Urothelium cell line (cell line): ENCODE measurements at regions not wholly inside any gene's neighbourhood (a gene's known extent, or its start where the extent isn't known, plus 50 kb on each side); places are given as distances from the start of the nearest gene placed in this dataset.
"Not testable (repeated sequence)": the region's sequence is repeated elsewhere in the genome, so short reads cannot be mapped to it uniquely, and the experiment has no call there.

Experiments used
- DNase-seq: peaks from one replicate; pipeline ENCODE4 v3.0.0; 2011; ENCODE audit warnings: low spot score, mixed read lengths
- FAIRE-seq: peaks from 2 replicates; lab custom pipeline; 2011; peaks lifted over from hg19 to GRCh38; lab: Jason Lieb, UNC

DNA sequence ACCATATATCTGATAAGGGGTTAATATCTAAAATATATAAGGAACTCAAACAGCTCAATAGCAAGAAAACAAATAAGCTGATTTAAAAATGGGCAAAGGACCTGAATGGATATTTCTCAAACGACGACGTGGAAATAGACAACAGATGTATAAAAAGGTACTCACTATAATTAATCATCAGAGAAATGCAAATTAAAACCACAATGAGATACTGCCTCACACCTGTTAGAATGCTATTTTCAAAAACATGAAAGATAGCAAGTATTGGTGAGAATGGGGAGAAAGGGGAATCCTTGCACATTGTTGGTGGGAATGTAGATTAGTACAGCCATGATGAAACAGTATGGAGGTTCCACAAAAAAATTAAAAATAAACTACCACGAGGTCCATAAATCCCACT is 163.2 kb downstream of the DKK1 start:
- FAIRE-seq: no peak
- DNase-seq: no peak

DNA sequence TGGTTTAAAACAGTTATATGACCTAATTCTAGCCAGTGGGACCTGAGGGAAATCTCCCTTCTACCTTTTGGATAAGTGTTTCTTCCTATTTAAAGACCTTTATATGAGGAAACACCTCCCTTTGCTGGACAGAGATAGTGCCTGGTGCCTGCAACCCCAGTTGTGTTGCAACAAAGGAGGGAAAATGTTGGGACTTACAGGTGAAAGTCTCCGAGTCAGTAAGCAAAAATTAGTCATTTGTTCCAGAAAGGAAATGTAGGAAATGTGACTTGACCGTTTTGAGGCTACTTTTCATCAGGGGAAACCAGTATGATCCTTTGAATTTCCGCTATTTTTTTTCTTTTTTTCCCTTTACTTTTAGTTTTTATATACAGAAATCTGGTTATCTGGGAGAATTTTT is 165.5 kb downstream of the DKK1 start:
- DNase-seq (no peak), FAIRE-seq (no peak)

DNA sequence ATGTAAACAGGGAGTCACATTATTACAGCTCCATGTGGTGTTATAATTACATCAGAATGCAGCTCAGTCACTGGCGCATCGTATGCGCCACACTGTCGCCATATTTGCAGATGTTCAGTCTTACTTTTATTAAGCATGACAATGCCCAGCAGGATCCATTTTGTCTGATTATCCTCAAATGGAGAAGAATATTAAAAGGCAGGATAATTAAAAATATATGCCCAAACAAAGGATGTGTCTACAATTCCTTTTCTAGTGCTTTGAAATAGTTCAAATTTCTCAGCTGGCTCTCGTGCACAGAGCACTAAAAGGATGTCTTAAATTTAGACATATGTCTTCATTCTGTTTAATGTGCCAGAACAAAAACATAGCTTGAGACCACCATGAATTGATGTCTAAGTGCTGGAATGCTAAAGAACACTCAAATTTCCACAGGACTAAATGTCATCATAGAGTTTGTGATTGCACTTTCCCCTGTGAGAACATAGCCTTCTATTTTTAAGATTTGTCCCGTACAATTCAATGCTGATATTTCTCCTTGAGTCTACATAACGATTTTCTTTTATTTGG is 168.0 kb downstream of the DKK1 start:
- DNase-seq: no peak
- no peak for FAIRE-seq

DNA sequence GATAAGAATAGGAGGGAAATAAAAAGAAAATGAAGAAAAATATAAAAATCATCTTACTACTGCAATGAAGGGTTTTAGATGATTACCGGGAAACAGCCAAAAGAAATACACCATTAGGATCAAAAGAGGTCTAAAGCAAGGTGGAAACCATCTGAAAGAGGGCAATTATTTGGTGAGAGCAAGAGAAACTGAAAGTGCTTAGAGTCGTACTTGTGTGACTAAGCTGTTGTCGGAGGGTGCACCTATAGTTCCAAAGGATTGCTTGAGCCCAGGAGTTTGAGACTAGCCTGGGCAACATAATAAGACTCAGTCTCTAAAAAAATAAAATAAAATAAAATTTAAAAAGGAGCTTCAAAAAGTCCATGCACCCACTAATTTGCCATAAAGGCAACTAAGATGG is 169.5 kb downstream of the DKK1 start:
- FAIRE-seq (no peak), DNase-seq (no peak)

DNA sequence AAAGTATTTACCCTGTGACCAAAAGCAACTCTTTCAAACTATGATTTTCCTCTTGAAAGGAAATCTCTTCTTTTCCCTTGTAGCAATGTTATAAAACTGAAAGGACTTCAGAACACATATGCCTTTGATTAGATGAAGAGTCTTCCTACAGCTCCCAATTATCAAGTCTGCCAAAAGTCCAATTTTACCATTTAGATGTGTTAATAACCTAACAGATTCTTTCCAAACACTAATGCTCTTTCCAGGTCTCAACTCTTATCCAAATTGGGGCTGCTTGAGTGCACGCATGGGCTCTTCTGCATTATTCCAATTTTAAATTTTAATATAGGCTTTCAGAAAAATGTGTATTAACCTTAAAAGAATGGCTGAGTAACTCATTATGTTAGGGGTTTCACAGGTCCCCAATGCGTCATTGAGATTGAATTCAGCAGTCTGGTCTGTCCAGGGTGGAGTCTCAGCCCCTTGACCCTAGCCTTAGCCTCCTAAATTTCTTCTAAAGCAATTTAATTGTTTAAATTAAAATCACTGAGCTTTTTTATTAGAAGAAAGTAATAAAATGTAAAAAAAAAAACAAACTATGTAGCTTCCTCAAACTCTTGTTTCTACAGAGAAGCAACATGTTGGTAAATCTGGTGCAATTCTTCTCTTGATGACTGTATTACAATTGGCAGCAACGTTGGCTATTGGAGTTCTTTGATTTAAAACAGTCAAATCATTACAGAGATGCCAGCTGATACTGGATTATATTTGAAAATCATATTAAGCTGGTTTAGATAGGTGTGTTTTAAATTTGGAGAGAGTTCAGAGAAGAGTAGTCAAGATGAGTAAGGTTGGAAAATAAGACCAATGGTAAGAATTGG is 170.4 kb downstream of the DKK1 start:
- FAIRE-seq (no peak), DNase-seq (no peak)

DNA sequence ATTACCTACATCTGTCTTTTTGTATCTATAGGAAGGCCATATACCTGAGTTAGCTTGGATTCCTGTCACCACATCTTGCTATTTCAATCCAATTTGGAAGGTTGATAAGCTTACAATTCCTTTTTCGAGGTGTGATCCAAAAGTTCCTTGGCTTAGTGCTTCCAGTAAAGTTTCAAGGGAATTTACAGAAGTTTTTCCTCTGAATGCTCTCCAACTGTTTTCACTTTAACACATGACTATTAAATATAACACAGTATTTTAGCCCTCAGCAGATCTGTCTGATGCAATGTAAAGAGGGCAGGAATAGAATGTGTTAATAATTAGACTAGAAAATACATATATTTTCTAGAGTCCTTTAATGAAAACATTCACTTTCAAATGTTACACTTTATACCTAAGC is 171.4 kb downstream of the DKK1 start:
- DNase-seq (no peak), FAIRE-seq (no peak)

DNA sequence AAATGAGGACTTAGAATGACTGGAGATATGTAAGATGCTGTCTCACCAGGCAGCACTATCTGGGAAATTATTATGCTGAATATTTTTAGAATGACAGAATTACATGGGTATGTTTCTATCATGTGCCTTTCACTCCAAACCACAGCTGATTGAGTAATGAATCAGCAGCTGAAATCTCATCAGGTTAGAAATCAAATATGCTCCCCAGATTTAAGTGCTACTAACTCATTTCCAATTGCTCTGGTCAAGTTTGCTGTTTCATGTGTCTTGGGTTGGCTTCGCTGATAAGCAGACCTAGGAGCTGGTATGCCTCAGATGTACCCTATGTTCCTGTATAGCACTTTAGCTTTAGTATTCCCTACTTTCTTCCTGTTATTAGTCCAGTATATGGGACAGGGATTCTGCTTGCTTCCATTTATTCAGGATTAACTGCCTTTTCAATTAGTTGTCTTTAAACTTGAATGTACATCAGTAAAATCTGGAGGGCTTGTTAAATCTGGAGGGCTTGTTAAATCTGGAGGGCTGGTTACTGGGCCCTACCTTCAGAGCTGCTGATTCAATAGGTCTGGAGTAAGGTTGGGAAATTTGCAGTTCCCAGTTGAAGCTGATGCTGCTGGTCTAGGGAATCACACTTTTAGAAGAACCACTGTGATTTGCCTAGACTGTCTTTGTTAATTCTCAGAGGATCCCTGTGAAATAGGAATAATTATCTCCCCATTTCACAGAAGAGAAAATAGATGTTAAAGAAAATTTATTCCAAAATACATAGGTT is 172.9 kb downstream of the DKK1 start:
- FAIRE-seq (peak; percentile 48), DNase-seq (peak; percentile 73)

DNA sequence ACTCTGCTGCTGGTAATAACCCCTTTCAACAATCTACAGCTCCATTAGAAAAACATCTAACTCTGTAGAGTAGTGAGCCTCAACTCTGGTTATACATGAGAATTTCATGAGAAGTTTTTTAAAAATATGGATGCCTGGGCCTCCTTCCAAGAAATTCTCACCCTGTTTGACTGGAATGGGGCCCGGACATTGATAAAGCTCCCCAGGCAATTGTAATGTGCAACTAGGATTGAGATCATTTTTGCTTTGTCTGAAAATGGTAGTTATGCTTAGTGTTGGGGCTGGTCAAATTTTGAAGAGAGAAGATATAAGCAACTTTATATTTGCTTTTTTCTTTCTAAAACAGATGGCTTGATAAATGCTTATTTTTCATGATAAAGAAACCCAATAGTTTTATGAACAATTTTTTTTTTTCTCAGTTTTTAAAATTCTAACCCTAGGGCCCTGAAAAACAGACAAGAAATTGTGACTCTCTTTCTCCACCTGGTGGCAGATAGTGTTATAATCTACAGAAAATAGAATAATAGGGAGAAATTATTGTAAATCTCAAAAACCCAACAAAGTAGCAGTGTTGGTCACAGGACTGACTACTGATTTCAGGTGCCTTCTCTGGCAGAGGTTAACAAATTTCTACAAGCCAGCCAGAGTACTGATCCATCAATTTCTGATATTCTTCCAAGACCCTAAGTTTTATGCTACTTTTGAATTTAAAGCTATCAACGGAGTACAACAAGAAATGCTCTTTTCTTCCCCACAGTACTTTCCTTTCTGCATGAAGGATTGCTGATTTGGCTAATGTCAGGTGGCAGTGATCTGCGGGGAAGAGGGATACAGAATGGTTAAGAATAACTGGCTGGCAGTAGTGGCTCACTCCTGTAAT is 174.8 kb downstream of the DKK1 start:
- DNase-seq (peak; percentile 30), FAIRE-seq (no peak)

DNA sequence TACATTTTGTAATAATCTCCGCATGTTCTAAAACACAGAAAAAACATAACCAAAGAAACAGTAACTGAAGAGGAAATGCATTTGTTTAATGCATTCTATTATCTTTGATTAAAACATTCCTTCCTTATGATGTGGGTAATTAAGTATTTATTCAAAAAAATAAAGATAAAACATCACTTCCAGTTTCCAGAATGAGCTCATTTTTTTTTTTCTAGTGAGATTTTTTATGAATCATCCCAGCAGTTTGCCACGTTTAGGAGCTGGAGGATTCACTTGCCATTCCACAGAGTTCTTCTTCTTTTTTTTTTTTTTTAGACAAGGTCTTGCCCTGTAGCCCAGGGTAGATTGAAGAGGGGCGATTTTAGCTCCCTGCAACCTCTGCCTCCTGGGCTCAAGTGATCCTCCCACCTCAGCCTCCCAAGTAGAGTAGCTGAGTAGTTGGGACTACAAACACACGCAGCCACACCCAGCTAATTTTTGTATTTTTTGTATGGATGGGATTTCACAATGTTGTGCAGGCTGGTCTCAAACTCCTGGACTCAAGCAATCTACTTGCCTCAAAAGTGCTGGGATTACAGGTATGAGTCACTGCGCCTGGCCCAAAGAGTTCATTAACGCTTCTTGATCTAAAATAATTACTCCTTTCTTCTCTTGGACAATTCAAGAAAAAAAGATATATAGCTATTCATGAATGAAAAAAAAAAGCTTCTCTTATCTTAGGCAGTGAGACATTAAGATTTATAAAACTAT is 177.3 kb downstream of the DKK1 start:
- FAIRE-seq (no peak), DNase-seq (peak; percentile 31)

DNA sequence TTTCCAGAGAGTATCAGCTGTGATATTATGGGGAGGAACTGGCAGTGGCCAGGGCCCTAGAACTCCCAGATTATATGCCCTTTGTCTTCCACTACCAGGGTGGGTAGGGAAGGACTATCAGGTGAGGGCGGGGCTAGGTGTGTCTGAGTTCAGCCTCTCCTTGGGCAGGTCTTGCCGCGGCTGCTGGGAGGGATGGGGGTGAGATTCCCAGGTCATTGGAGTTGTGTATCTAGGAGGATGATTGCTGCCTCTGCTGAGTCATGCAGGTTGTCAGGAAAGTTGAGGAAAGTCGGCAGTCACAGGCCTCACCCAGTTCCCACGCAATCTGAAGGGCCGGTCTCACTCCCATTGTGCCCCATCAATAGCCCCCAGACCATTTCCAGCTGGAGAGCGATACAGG is 185.2 kb downstream of the DKK1 start:
- FAIRE-seq: no peak
- no peak for DNase-seq

DNA sequence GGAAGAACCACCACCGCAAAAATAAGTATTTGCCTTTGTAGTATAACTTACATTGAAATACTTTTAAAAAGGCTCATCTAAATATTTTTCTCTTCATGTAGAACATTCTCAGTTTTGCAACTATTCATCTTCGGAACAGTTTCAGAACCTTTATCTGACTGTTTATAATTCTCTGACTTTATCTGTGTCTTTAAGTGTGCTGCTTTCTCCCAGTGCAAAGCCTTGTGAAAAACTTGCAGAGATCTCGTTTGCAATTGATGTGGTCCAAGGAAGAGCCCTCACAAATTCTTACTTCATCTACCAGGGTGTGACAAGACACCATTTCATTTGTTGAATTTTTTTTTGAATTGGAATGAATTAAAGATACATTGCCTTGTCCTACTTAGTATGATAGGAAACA is 186.4 kb downstream of the DKK1 start:
- FAIRE-seq (no peak), DNase-seq (no peak)

DNA sequence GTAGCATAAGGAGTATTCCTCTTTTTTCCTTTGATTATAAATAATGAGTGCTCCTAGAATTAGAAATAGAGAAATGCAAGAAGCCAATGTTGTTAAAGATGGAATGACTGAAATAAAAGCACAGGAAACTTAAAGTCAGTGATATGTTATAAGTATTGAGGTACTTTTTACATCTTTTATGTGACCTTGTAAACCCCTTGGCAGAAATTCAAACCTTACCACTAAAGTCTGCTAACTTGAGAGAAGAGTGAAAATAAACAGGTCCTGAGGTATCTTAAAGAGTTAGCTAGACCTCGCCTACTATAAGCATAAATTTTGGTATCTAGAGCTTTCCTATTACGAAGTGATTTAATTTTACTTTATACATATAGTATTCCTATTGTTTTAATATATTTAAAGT is 188.2 kb downstream of the DKK1 start:
- no peak for DNase-seq

DNA sequence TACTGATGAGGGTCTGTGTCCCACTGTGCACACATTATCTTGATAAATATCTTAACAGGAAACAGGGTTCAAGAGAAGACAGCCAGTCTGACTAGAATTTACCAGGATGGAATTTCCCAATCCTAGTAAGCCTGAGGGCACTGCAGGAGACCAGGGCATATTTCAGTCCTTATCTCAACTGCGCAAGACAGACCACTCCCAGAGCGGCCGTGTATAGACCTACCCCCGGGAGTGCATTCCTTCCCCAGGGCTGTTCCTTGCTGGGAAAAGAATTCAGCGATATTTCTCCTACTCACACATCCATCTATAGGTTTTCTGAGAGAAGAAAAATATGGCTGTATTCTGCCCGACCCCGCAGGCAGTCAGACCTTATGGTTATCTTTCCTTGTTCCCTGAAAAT is 191.3 kb downstream of the DKK1 start:
- not testable (repeated sequence) for DNase-seq, FAIRE-seq

More for the DNA sequence above, 188.2 kb downstream of the DKK1 start:
- no peak for FAIRE-seq

DNA sequence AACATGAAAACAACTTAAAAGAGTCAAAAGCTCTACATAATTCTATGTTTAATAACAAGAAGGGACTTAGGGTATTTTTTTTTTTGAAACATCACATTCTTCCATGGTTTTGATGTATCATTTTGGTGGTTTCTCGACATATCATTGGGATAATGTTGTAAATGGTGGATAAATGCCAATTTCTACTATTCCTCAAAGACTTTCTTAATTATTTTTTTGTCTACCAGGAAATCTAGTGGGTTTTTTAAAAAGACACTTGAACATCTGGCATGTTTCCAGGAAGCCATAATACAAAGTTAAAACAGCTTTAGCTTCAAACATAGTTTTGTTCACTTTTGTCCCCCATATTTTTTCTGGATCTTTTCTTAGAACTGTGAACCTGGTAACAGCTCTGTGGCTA is 200.4 kb downstream of the DKK1 start:
- DNase-seq: no peak
- FAIRE-seq: no peak

DNA sequence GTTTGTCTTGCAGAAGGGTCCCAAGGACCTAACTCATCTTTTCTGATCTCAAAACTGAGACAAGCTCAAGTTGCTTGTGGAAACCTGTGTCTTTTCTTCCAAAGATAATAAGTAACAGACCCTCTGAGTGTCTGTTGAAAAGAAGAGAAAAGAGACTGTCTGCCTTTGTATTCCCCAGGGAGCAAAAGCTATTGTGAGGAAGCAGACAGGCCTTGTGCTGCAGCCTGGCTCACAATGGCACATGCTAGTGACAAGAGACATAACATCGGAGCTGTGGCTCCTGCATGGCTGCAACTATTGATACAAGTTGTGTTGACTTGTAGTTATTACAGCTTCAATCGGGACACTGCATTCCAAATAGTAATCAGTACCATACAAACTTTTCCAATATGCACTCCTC is 202.9 kb downstream of the DKK1 start:
- no peak for FAIRE-seq
- no peak for DNase-seq

DNA sequence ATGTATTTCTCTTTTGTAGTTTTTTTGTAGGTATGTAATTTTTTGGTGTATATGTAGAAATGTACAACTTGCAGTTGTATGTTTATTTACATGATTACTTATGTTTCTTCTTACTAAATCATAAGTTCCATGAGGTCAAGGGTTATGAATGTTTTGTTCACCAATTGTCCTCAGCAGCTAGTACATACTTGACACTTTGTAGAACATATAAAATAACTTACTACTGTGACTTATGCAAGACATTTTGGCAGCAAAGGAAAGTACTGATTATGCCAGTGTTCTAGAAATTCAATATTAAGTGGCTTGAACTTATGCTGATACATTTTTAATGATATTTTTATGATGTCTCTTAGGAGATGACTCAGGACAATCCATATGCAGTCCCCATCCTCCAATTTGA is 209.6 kb downstream of the DKK1 start:
- DNase-seq (no peak), FAIRE-seq (no peak)

DNA sequence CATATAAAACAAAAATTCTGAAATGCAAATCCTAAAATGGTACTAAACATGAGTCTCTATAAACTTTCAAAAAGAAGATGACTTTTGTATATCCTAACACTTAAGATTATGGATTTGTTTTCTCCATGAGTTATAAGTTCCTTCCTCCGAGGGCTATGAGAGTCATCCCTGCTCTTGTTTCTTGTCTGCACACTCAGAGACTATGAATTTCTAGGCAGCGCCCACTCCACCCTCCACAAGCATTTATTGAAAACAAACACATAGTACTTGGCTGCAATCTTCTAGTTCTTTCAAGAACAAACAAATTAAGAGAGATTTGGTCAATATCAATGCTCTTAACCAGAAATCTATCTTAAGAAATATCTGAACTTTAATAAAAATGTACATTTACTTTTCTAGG is 211.7 kb downstream of the DKK1 start:
- DNase-seq: peak; percentile 11
- no peak for FAIRE-seq

DNA sequence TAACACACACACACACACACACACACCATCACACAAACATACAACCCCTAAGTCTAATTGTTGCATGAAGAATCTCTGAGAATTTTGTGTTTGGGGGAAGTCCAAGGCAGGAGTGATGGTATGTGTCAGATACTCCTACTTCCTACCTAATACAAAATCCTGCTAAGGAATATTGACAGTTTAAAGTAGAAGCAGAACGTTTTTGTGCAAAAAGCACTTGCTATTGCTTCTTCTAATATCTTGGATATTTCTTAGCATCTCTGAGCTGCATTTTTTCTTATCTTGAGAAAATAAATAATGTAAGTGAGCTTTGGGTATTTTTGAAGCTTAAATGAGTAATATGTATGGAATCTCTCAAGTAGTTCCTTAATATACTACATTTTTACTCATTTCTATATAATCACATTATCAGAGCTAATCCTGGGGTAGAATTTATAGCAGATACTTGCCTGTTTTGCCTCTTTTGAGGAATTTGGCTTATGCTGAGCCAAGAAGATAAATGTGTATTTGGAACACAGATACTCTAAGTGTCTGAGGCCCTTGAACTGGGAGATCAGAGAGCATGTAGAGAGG is 212.3 kb downstream of the DKK1 start:
- DNase-seq (no peak), FAIRE-seq (no peak)

DNA sequence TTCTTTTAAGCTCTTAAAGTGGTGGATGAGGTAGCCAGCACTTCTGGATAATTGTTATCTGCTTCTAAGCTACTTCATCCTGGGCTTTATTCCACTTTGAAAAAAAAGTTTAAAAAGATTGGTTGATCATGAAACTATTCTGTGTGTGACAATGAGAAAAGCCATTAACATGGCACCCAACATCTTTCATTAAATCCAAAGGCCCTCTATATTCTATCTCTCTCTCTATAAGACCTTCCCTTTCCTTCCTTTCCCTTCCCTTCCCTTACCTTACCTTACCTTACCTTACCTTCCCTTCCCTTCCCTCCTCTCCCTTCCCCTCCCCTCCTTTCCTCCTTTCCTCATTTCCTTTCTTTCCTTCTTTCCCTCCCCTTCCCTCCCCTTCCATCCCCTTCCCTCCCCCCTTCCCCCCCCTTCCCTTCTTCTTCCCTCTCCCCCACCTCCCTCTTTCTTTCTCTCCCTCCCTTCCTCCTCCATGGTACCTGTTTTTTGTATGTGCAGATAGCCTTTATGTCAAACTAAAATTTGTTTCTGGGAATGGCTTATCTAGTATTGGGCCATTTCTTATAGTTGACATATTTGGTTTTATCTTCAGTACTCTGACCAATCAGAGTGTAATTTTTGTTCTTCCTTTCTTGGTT is 218.7 kb downstream of the DKK1 start:
- DNase-seq: no peak
- no peak for FAIRE-seq
